NCI-H524 (cell line): ENCODE measurements at regions not wholly inside any gene's neighbourhood (a gene's known extent, or its start where the extent isn't known, plus 50 kb on each side); places are given as distances from the start of the nearest gene placed in this dataset.
A peak's percentile ranks its signal among the peaks of the same experiment; 100 is the strongest.
"Not testable (repeated sequence)": the region's sequence is repeated elsewhere in the genome, so short reads cannot be mapped to it uniquely, and the experiment has no call there.

Source experiments
- DNase-seq, 2 experiments: peaks; one replicate each; lab custom pipeline; 2025; lab: John Stamatoyannopoulos, UW

- no peak for DNase-seq
These were observed 75.1 kb downstream of the HAUS1 start for GRCh38 chr18:46179306-46179705.

- DNase-seq: no peak
These were observed 78.6 kb downstream of the HAUS1 start for GRCh38 chr18:46182633-46183358.

- not testable (repeated sequence) for DNase-seq
These were observed 80.1 kb downstream of the HAUS1 start for GRCh38 chr18:46184296-46184695.

- DNase-seq: no peak
These were observed 80.5 kb downstream of the HAUS1 start for GRCh38 chr18:46184727-46185126.

- no peak for DNase-seq
These were observed 86.5 kb downstream of the HAUS1 start for GRCh38 chr18:46190667-46191066.

GRCh38 chr18:46196627-46197243 lies 92.5 kb downstream of the HAUS1 start:
- no peak for DNase-seq

- no peak for DNase-seq
These were observed 95.4 kb downstream of the HAUS1 start for GRCh38 chr18:46199515-46200147.

- DNase-seq: not testable (repeated sequence)
These were observed 96.2 kb downstream of the HAUS1 start for GRCh38 chr18:46200178-46201055.

- no peak for DNase-seq
These were observed 100.0 kb downstream of the HAUS1 start for GRCh38 chr18:46204143-46204542.

- no peak for DNase-seq
These were observed 103.8 kb downstream of the HAUS1 start for GRCh38 chr18:46207985-46208384.

- no peak for DNase-seq
These were observed 105.0 kb downstream of the HAUS1 start for GRCh38 chr18:46209161-46209560.

- no peak for DNase-seq
These were observed 107.6 kb downstream of the HAUS1 start for GRCh38 chr18:46211816-46212215.

GRCh38 chr18:46212398-46212797 lies 108.2 kb downstream of the HAUS1 start:
- DNase-seq: no peak

GRCh38 chr18:46213295-46213694 lies 109.1 kb downstream of the HAUS1 start:
- DNase-seq: no peak

GRCh38 chr18:46214435-46214834 lies 110.2 kb downstream of the HAUS1 start:
- DNase-seq: no peak

GRCh38 chr18:46215902-46216723 lies 111.9 kb downstream of the HAUS1 start:
- DNase-seq: no peak

- DNase-seq: peak in 1 of 2 experiments; percentile 31
These were observed 115.9 kb downstream of the HAUS1 start for GRCh38 chr18:46220116-46220515.

GRCh38 chr18:46222093-46222492 lies 117.9 kb downstream of the HAUS1 start:
- DNase-seq: no peak

GRCh38 chr18:46222710-46223360 lies 118.7 kb downstream of the HAUS1 start:
- DNase-seq: no peak

- DNase-seq: no peak
These were observed 120.1 kb downstream of the HAUS1 start for GRCh38 chr18:46224181-46224775.
